ENCODE measurements at regions not wholly inside any gene's neighbourhood (a gene's known extent, or its start where the extent isn't known, plus 50 kb on each side); places are given as distances from the start of the nearest gene placed in this dataset.

GRCh38 chr7:94849636-94850208 is 57.7 kb upstream of the PPP1R9A start:
- intact Hi-C loops (cut with micrococcal nuclease; ENCODE audit: unreplicated experiment): no loop called here
- no peak for ATAC-seq
- POLR2A ChIA-PET: no interaction called here

DNA sequence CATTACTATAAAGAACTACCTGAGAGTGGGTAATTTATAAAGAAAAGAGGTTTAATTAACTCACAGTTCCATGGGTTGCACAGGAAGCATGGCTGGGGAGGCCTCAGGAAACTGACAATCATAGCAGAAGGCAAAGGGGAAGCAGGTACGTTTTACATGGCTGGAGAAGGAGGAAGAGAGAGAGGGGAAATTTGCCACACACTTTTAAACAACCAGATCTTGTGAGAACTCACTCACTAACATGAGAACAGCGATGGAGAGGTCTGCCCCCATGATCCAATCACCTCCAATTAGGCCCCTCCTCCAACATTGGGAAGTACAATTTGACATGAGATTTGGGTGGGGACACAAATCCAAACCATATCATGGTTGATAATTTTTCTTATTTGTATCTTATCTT is 51.8 kb upstream of the PPP1R9A start:
- no peaks in the 10 kb centered on the region for H3K4me1 ChIP-seq (ENCODE audit: control insufficient read depth, insufficient read depth, low read length)
- intact Hi-C loops (cut with micrococcal nuclease; ENCODE audit: unreplicated experiment) (no loop called here), in situ Hi-C loops (cut with HindIII; ENCODE audit: low pct_unique_long_range_greater_than_20kb, low sequenced_read_pairs) (no loop called here)
- BruUV-seq (replicated peaks): no TSS peak
- no peaks in the 10 kb centered on the region for H3K27me3 ChIP-seq (ENCODE audit: control insufficient read depth, insufficient read depth, low read length)
- ChIA-PET POLR2A (no interaction called here), CTCF (no interaction called here)
- no peak overlapping the region for H3K4me3 ChIP-seq (ENCODE audit: low read depth in 2 of 2, low read length in 2 of 2)
- TF ChIP-seq, protein P1, sequence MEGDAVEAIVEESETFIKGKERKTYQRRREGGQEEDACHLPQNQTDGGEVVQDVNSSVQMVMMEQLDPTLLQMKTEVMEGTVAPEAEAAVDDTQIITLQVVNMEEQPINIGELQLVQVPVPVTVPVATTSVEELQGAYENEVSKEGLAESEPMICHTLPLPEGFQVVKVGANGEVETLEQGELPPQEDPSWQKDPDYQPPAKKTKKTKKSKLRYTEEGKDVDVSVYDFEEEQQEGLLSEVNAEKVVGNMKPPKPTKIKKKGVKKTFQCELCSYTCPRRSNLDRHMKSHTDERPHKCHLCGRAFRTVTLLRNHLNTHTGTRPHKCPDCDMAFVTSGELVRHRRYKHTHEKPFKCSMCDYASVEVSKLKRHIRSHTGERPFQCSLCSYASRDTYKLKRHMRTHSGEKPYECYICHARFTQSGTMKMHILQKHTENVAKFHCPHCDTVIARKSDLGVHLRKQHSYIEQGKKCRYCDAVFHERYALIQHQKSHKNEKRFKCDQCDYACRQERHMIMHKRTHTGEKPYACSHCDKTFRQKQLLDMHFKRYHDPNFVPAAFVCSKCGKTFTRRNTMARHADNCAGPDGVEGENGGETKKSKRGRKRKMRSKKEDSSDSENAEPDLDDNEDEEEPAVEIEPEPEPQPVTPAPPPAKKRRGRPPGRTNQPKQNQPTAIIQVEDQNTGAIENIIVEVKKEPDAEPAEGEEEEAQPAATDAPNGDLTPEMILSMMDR (IDR thresholded peaks at IDR 0.05): no peak
- TF ChIP-seq, protein P2, sequence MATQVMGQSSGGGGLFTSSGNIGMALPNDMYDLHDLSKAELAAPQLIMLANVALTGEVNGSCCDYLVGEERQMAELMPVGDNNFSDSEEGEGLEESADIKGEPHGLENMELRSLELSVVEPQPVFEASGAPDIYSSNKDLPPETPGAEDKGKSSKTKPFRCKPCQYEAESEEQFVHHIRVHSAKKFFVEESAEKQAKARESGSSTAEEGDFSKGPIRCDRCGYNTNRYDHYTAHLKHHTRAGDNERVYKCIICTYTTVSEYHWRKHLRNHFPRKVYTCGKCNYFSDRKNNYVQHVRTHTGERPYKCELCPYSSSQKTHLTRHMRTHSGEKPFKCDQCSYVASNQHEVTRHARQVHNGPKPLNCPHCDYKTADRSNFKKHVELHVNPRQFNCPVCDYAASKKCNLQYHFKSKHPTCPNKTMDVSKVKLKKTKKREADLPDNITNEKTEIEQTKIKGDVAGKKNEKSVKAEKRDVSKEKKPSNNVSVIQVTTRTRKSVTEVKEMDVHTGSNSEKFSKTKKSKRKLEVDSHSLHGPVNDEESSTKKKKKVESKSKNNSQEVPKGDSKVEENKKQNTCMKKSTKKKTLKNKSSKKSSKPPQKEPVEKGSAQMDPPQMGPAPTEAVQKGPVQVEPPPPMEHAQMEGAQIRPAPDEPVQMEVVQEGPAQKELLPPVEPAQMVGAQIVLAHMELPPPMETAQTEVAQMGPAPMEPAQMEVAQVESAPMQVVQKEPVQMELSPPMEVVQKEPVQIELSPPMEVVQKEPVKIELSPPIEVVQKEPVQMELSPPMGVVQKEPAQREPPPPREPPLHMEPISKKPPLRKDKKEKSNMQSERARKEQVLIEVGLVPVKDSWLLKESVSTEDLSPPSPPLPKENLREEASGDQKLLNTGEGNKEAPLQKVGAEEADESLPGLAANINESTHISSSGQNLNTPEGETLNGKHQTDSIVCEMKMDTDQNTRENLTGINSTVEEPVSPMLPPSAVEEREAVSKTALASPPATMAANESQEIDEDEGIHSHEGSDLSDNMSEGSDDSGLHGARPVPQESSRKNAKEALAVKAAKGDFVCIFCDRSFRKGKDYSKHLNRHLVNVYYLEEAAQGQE (IDR thresholded peaks at IDR 0.05; ENCODE audit: insufficient read depth in 1 of 2, low read depth in 2 of 2, low read length in 1 of 2): no peak
- TF ChIP-seq POLR2AphosphoS5 (IDR thresholded peaks at IDR 0.05; ENCODE audit: low read depth, low read length) (no peak), SIN3A (IDR thresholded peaks at IDR 0.05; ENCODE audit: borderline replicate concordance, insufficient read depth, low read depth, low read length) (no peak), TCF7L2 (IDR thresholded peaks at IDR 0.05; ENCODE audit: low read depth, low read length) (no peak)
- H3K9me3 ChIP-seq (ENCODE audit: control insufficient read depth, insufficient read depth, low read depth, low read length): no peaks in the 10 kb centered on the region
- H3K27ac ChIP-seq (ENCODE audit: low read length): no peak overlapping the region
- DNase-seq (ENCODE audit: low read depth, low spot score) (no peak), ATAC-seq (no peak)
- no peaks in the 10 kb centered on the region for H3K36me3 ChIP-seq (ENCODE audit: control insufficient read depth, insufficient read depth, low read length)

More at GRCh38 chr7:94849636-94850208, 57.7 kb upstream of the PPP1R9A start:
- CTCF ChIA-PET: no interaction called here
- in situ Hi-C loops (cut with HindIII; ENCODE audit: low pct_unique_long_range_greater_than_20kb, low sequenced_read_pairs): no loop called here
- BruUV-seq (replicated peaks): no TSS peak
- H3K27me3 ChIP-seq (ENCODE audit: control insufficient read depth, insufficient read depth, low read length): no peaks in the 10 kb centered on the region
- no peaks in the 10 kb centered on the region for H3K36me3 ChIP-seq (ENCODE audit: control insufficient read depth, insufficient read depth, low read length)
- H3K9me3 ChIP-seq (ENCODE audit: control insufficient read depth, insufficient read depth, low read depth, low read length): no peaks in the 10 kb centered on the region; the same call in 1 of the 2 replicates
- H3K4me1 ChIP-seq (ENCODE audit: control insufficient read depth, insufficient read depth, low read length): no peaks in the 10 kb centered on the region
- DNase-seq (ENCODE audit: low read depth, low spot score): no peak
- no peak overlapping the region for H3K4me3 ChIP-seq (ENCODE audit: low read depth in 2 of 2, low read length in 2 of 2)
- no peak overlapping the region for H3K27ac ChIP-seq (ENCODE audit: low read length)
- TF ChIP-seq TCF7L2 (IDR thresholded peaks at IDR 0.05; ENCODE audit: low read depth, low read length): no peak
- TF ChIP-seq, protein P2 (IDR thresholded peaks at IDR 0.05; ENCODE audit: insufficient read depth in 1 of 2, low read depth in 2 of 2, low read length in 1 of 2): no peak
- TF ChIP-seq SIN3A (IDR thresholded peaks at IDR 0.05; ENCODE audit: borderline replicate concordance, insufficient read depth, low read depth, low read length): no peak
- TF ChIP-seq, protein P1 (IDR thresholded peaks at IDR 0.05): no peak
- no peak for TF ChIP-seq POLR2AphosphoS5 (IDR thresholded peaks at IDR 0.05; ENCODE audit: low read depth, low read length)
